Loucy (cell line): ENCODE measurements at regions not wholly inside any gene's neighbourhood (a gene's known extent, or its start where the extent isn't known, plus 50 kb on each side); places are given as distances from the start of the nearest gene placed in this dataset.

Experiments
- H2AFZ ChIP-seq: fragments of 200-600 bp; sonication (generic); 2 replicates; pipeline ENCODE4 v1.6.0; 2016; ENCODE audit warnings: antibody characterized with exemption, mild to moderate bottlenecking, low read length, moderate library complexity
- H3F3A ChIP-seq: fragments of 200-600 bp; 2 replicates; pipeline ENCODE4 v1.6.0; 2016; ENCODE audit warnings: antibody characterized with exemption, low read depth, mild to moderate bottlenecking
- H3K27me3 ChIP-seq: fragments of 200-600 bp; sonication (generic); 2 replicates; pipeline ENCODE4 v1.6.1; 2014; ENCODE audit warnings: low read length, mild to moderate bottlenecking; ENCODE audit not compliant: insufficient read depth, poor library complexity, severe bottlenecking
- H3K36me3 ChIP-seq: fragments of 200-600 bp; sonication (generic); 2 replicates; pipeline ENCODE4 v1.6.1; 2016; ENCODE audit warnings: low read length; ENCODE audit not compliant: insufficient read depth
- H3K4me1 ChIP-seq: fragments of 200-600 bp; sonication (generic); 2 replicates; pipeline ENCODE4 v1.5.1; 2014; ENCODE audit warnings: low read length, mild to moderate bottlenecking; ENCODE audit not compliant: insufficient read depth, poor library complexity, severe bottlenecking
- H3K4me2 ChIP-seq: fragments of 200-600 bp; sonication (generic); 2 replicates; pipeline ENCODE4 v1.6.0; 2014; ENCODE audit warnings: antibody characterized with exemption, low read length, low read depth, mild to moderate bottlenecking; ENCODE audit not compliant: poor library complexity, severe bottlenecking
- H3K4me3 ChIP-seq: fragments of 200-600 bp; sonication (generic); 2 replicates; pipeline ENCODE4 v1.5.1; 2014; ENCODE audit warnings: low read length, mild to moderate bottlenecking, mixed read lengths; ENCODE audit not compliant: poor library complexity, severe bottlenecking
- H3K79me2 ChIP-seq: fragments of 200-600 bp; sonication (generic); 2 replicates; pipeline ENCODE4 v1.6.1; 2014; ENCODE audit warnings: low read length; ENCODE audit not compliant: insufficient read depth
- H3K9ac ChIP-seq: fragments of 200-600 bp; sonication (generic); 2 replicates; pipeline ENCODE4 v1.6.0; 2014; ENCODE audit warnings: mild to moderate bottlenecking, low read depth, low read length, moderate library complexity; ENCODE audit not compliant: poor library complexity, severe bottlenecking
- H3K9me2 ChIP-seq: fragments of 200-600 bp; sonication (generic); replicated peaks from 2 replicates; pipeline ENCODE4 v1.6.1; 2016; ENCODE audit warnings: low read depth, low read length, mixed read lengths
- H3K9me3 ChIP-seq: fragments of 200-600 bp; sonication (generic); 2 replicates; pipeline ENCODE4 v1.6.1; 2014; ENCODE audit warnings: mild to moderate bottlenecking, antibody characterized with exemption, low read length, low read depth; ENCODE audit not compliant: insufficient read depth
- H4K20me1 ChIP-seq: fragments of 200-600 bp; sonication (generic); 2 replicates; pipeline ENCODE4 v1.6.0; 2014; ENCODE audit warnings: antibody characterized with exemption, low read length, mild to moderate bottlenecking; ENCODE audit not compliant: insufficient read depth, poor library complexity, severe bottlenecking
- CTCF ChIP-seq: fragments of 200-600 bp; sonication (generic); conservative IDR thresholded peaks from 2 replicates; pipeline ENCODE4 v1.5.1; 2014; ENCODE audit warnings: mild to moderate bottlenecking, antibody characterized with exemption, low read length
- EZH2phosphoT487 ChIP-seq: fragments of 200-600 bp; IDR thresholded peaks from 2 replicates; pipeline ENCODE4 v1.6.1; 2018; ENCODE audit warnings: antibody characterized with exemption, mild to moderate bottlenecking, moderate library complexity, borderline replicate concordance

- Histone ChIP-seq H3K9ac (no peak overlapping the region), H3K4me2 (no peak overlapping the region), H3K4me1 (no peaks in the 10 kb centered on the region), H2AFZ (no peak overlapping the region), H3K9me2 (no peaks in the 10 kb centered on the region), H3K9me3 (no peaks in the 10 kb centered on the region), H3K27me3 (no peaks in the 10 kb centered on the region), H3F3A (no peaks in the 10 kb centered on the region), H4K20me1 (no peaks in the 10 kb centered on the region), H3K79me2 (no peaks in the 10 kb centered on the region), H3K4me3 (no peak overlapping the region), H3K36me3 (no peaks in the 10 kb centered on the region)
- TF ChIP-seq CTCF (no peak), EZH2phosphoT487 (no peak)
Observed at GRCh38 chr7:131170440-131171271, 157.0 kb upstream of the MKLN1 start.

- H3K9me3 ChIP-seq, result no peaks in the 10 kb centered on the region
- H3K27me3 ChIP-seq, result no peaks in the 10 kb centered on the region
- no peaks in the 10 kb centered on the region for H3K79me2 ChIP-seq
- no peak overlapping the region for H2AFZ ChIP-seq
- no peaks in the 10 kb centered on the region for H3K36me3 ChIP-seq
- no peaks in the 10 kb centered on the region for H3K9me2 ChIP-seq
- no peaks in the 10 kb centered on the region for H4K20me1 ChIP-seq
- no peaks in the 10 kb centered on the region for H3K4me1 ChIP-seq
- no peak overlapping the region for H3K4me3 ChIP-seq
- no peak for TF ChIP-seq EZH2phosphoT487
- no peak for TF ChIP-seq CTCF
- no peak overlapping the region for H3K9ac ChIP-seq
- H3F3A ChIP-seq, result no peaks in the 10 kb centered on the region
- no peak overlapping the region for H3K4me2 ChIP-seq
Observed at GRCh38 chr7:131173145-131173890, 154.4 kb upstream of the MKLN1 start.

- Histone ChIP-seq H3K79me2 (no peaks in the 10 kb centered on the region), H3K4me2 (no peak overlapping the region), H3K4me3 (no peak overlapping the region), H3F3A (no peaks in the 10 kb centered on the region), H4K20me1 (no peaks in the 10 kb centered on the region), H3K9me3 (no peaks in the 10 kb centered on the region), H3K27me3 (no peaks in the 10 kb centered on the region), H3K9ac (no peak overlapping the region), H2AFZ (no peak overlapping the region), H3K4me1 (no peaks in the 10 kb centered on the region), H3K36me3 (no peaks in the 10 kb centered on the region), H3K9me2 (no peaks in the 10 kb centered on the region)
- TF ChIP-seq CTCF (no peak), EZH2phosphoT487 (no peak)
Observed at GRCh38 chr7:131174391-131174790, 153.3 kb upstream of the MKLN1 start.
